ENCODE measurements at regions not wholly inside any gene's neighbourhood (a gene's known extent, or its start where the extent isn't known, plus 50 kb on each side); places are given as distances from the start of the nearest gene placed in this dataset.
A peak's percentile ranks its signal among the peaks of the same experiment; 100 is the strongest.

- WGBS, 2 experiments (ENCODE audit: extremely low coverage in 1 of 2, insufficient coverage in 1 of 2, insufficient read length in 1 of 2, insufficient replicate concordance in 2 of 2, low coverage in 1 of 2, low lambda C conversion rate in 2 of 2, missing lambda C conversion rate in 1 of 2), result 95% methylated on average over 8 of the region's 8 CpGs; no CpG with 5 or more reads in 1 of the 2 experiments
- Histone ChIP-seq H3K23ac (ENCODE audit: insufficient read length) (no peak overlapping the region), H2BK120ac (replicated peaks; ENCODE audit: low read depth, low read length) (no peak overlapping the region), H3K23me2 (ENCODE audit: low read depth, low read length) (no peaks in the 10 kb centered on the region; the same call in 1 of the 2 replicates), H2BK5ac (ENCODE audit: low read depth, low read length) (no peak overlapping the region), H3K9me3 (ENCODE audit: insufficient read depth in 2 of 2, low read depth in 1 of 2, low read length in 1 of 2) (no peaks in the 10 kb centered on the region), H3K4ac (replicated peaks; ENCODE audit: insufficient read length, low read depth, low read length) (no peak overlapping the region), H3K27me3 (replicated peaks in 1 of 4; ENCODE audit: control insufficient read depth in 3 of 4, extremely low read depth in 1 of 4, insufficient read depth in 3 of 4, low read length in 3 of 4) (no peaks in the 10 kb centered on the region), H2AFZ (ENCODE audit: low read length) (peak overlapping the region; percentile 30; the same call in 1 of the 2 replicates), H3K79me1 (ENCODE audit: low read depth, low read length) (no peaks in the 10 kb centered on the region), H3K18ac (ENCODE audit: extremely low read depth, low read length) (no peak overlapping the region), H3K27ac (ENCODE audit: low read depth, low read length) (no peak overlapping the region), H4K5ac (ENCODE audit: insufficient read length, low read depth, low read length) (no peak overlapping the region), H2BK20ac (ENCODE audit: low read length) (no peak overlapping the region), H3K56ac (replicated peaks; ENCODE audit: insufficient read length, low read depth, low read length) (no peak overlapping the region), H3K9ac (replicated peaks in 1 of 4; ENCODE audit: extremely low read depth in 1 of 4, low read depth in 3 of 4, low read length in 3 of 4) (no peak overlapping the region), H3K4me1 (replicated peaks in 1 of 4; ENCODE audit: control insufficient read depth in 3 of 4, insufficient read depth in 4 of 4, low read length in 3 of 4) (no peaks in the 10 kb centered on the region), H2AK5ac (ENCODE audit: low read depth, low read length) (no peak overlapping the region), H3K4me3 (ENCODE audit: extremely low read depth in 1 of 4, insufficient read depth in 2 of 4, low read depth in 3 of 4, low read length in 4 of 4) (no peak overlapping the region), H4K8ac (ENCODE audit: extremely low read depth, insufficient read depth, low read length) (no peak overlapping the region), H3K79me2 (ENCODE audit: control insufficient read depth in 1 of 2, insufficient read depth in 2 of 2, low read length in 2 of 2) (no peaks in the 10 kb centered on the region), H3K36me3 (ENCODE audit: control insufficient read depth in 2 of 4, insufficient read depth in 4 of 4, low read length in 3 of 4) (no peaks in the 10 kb centered on the region), H3K4me2 (ENCODE audit: insufficient read depth in 1 of 2, low read depth in 2 of 2, low read length in 2 of 2) (no peak overlapping the region), H2BK12ac (ENCODE audit: low read depth, low read length) (no peak overlapping the region), H2BK15ac (ENCODE audit: low read length) (no peak overlapping the region), H3K14ac (ENCODE audit: insufficient read length) (no peak overlapping the region), H4K20me1 (replicated peaks in 1 of 2; ENCODE audit: control insufficient read depth in 1 of 2, insufficient read depth in 2 of 2, low read length in 2 of 2) (no peaks in the 10 kb centered on the region), H4K91ac (replicated peaks; ENCODE audit: insufficient read length, low read length) (no peak overlapping the region)
- CTCF ChIA-PET (ENCODE audit: partially characterized antibody), result no interaction called here
- POLR2A ChIA-PET (ENCODE audit: partially characterized antibody), result no interaction called here
- TF ChIP-seq GTF2F1 (IDR thresholded peaks at IDR 0.05; ENCODE audit: borderline replicate concordance, low read depth, low read length), result no peak
- no peak for DNase-seq (ENCODE audit: low read depth in 1 of 2, low spot score in 2 of 2)
- FAIRE-seq, result no peak
These were observed 284.3 kb upstream of the LRATD1 start for GRCh38 chr2:14348247-14348646.

All from H1 (cell line).